ENCODE measurements at regions not wholly inside any gene's neighbourhood (a gene's known extent, or its start where the extent isn't known, plus 50 kb on each side); places are given as distances from the start of the nearest gene placed in this dataset.

GRCh38 chr15:79615754-79616153 lies 183.6 kb downstream of the MINAR1 start:
- no peaks in the 10 kb centered on the region for H3K36me3 Mint-ChIP-seq (ENCODE audit: low read depth, unreplicated experiment)
- Histone ChIP-seq H3K4me1 (ENCODE audit: insufficient read depth, low read length) (no peaks in the 10 kb centered on the region), H3K9me3 (ENCODE audit: insufficient read depth, low read depth, low read length) (no peaks in the 10 kb centered on the region), H2AFZ (ENCODE audit: low read depth, low read length) (no peak overlapping the region), H3K36me3 (ENCODE audit: insufficient read depth, low read length) (no peaks in the 10 kb centered on the region), H3K4me2 (ENCODE audit: low read length) (no peak overlapping the region), H3K27me3 (ENCODE audit: insufficient read depth, low read length) (no peaks in the 10 kb centered on the region), H3K4me3 (ENCODE audit: insufficient read depth, low read depth, low read length) (no peak overlapping the region), H3K79me2 (ENCODE audit: insufficient read depth, low read length) (no peaks in the 10 kb centered on the region), H3K27ac (ENCODE audit: low read depth, low read length) (no peak overlapping the region), H3K9ac (ENCODE audit: low read length) (no peak overlapping the region), H4K20me1 (ENCODE audit: insufficient read depth, low read length) (no peaks in the 10 kb centered on the region)
- H3K27me3 Mint-ChIP-seq (ENCODE audit: low read depth, unreplicated experiment) = peaks cover 2% of the 10 kb centered on the region
- no peaks in the 10 kb centered on the region for H3K4me1 Mint-ChIP-seq (ENCODE audit: low read depth, unreplicated experiment)
- no peak overlapping the region for H3K4me3 Mint-ChIP-seq (ENCODE audit: unreplicated experiment)
- FAIRE-seq (no peak), DNase-seq (ENCODE audit: low read depth) (no peak)
- peaks cover 2% of the 10 kb centered on the region for H3K9me3 Mint-ChIP-seq (ENCODE audit: unreplicated experiment)
- no peak overlapping the region for H3K27ac Mint-ChIP-seq (ENCODE audit: unreplicated experiment)
- TF ChIP-seq CTCF (IDR thresholded peaks at IDR 0.05; ENCODE audit: insufficient read depth, low read depth, low read length) = no peak
- TF ChIP-seq EZH2 (IDR thresholded peaks at IDR 0.05; ENCODE audit: insufficient read depth, low read length) = no peak

- FAIRE-seq = no peak
- no peaks in the 10 kb centered on the region for H3K27me3 Mint-ChIP-seq (ENCODE audit: low read depth, unreplicated experiment)
- H3K9me3 ChIP-seq (ENCODE audit: insufficient read depth, low read depth, low read length) = no peaks in the 10 kb centered on the region
These were observed 184.9 kb downstream of the MINAR1 start for GRCh38 chr15:79617071-79617470.

More at GRCh38 chr15:79617071-79617470, 184.9 kb downstream of the MINAR1 start:
- no peaks in the 10 kb centered on the region for H3K79me2 ChIP-seq (ENCODE audit: insufficient read depth, low read length)
- Mint-ChIP-seq H3K27ac (ENCODE audit: unreplicated experiment) (no peak overlapping the region), H3K4me3 (ENCODE audit: unreplicated experiment) (no peak overlapping the region), H3K4me1 (ENCODE audit: low read depth, unreplicated experiment) (no peaks in the 10 kb centered on the region), H3K9me3 (ENCODE audit: unreplicated experiment) (no peaks in the 10 kb centered on the region), H3K36me3 (ENCODE audit: low read depth, unreplicated experiment) (no peaks in the 10 kb centered on the region)
- no peak overlapping the region for H3K27ac ChIP-seq (ENCODE audit: low read depth, low read length)
- H3K4me3 ChIP-seq (ENCODE audit: insufficient read depth, low read depth, low read length) = no peak overlapping the region
- no peak overlapping the region for H3K9ac ChIP-seq (ENCODE audit: low read length)
- H3K4me2 ChIP-seq (ENCODE audit: low read length) = no peak overlapping the region
- no peaks in the 10 kb centered on the region for H3K27me3 ChIP-seq (ENCODE audit: insufficient read depth, low read length)
- H3K4me1 ChIP-seq (ENCODE audit: insufficient read depth, low read length) = no peaks in the 10 kb centered on the region
- TF ChIP-seq EZH2 (IDR thresholded peaks at IDR 0.05; ENCODE audit: insufficient read depth, low read length) = no peak
- TF ChIP-seq CTCF (IDR thresholded peaks at IDR 0.05; ENCODE audit: insufficient read depth, low read depth, low read length) = no peak
- no peaks in the 10 kb centered on the region for H4K20me1 ChIP-seq (ENCODE audit: insufficient read depth, low read length)
- DNase-seq (ENCODE audit: low read depth) = no peak
- no peaks in the 10 kb centered on the region for H3K36me3 ChIP-seq (ENCODE audit: insufficient read depth, low read length)
- no peak overlapping the region for H2AFZ ChIP-seq (ENCODE audit: low read depth, low read length)
